Dermis blood vessel endothelial cell (primary cell): ENCODE measurements at regions not wholly inside any gene's neighbourhood (a gene's known extent, or its start where the extent isn't known, plus 50 kb on each side); places are given as distances from the start of the nearest gene placed in this dataset.
A peak's percentile ranks its signal among the peaks of the same experiment; 100 is the strongest.

Source experiments
- DNase-seq: peaks from one replicate; pipeline ENCODE4 v3.0.0; 2010

GRCh38 chr2:217071416-217071815, 211.6 kb upstream of the TNP1 start:
- no peak for DNase-seq

DNA sequence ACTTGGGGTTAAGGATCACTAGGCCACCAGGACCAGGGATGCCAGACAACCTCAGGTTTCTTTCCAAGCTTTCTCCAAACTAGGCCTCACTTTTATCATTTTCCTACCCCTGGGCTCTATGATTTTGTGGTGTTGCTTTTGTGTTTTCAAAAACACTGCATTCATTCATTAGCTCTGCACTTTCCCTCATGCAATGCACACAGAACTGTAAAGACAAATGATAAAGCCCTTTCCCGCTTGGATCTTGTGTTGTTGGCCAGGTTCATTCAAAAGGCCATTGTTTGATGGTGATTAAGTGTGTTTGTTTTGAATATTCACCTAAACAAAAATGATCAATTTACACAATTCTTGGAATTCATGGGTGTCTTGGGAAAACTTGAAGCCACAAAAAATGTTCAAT, 210.7 kb upstream of the TNP1 start:
- no peak for DNase-seq

- DNase-seq: no peak
Measured at GRCh38 chr2:217070043-217070430, 210.2 kb upstream of the TNP1 start.

DNA sequence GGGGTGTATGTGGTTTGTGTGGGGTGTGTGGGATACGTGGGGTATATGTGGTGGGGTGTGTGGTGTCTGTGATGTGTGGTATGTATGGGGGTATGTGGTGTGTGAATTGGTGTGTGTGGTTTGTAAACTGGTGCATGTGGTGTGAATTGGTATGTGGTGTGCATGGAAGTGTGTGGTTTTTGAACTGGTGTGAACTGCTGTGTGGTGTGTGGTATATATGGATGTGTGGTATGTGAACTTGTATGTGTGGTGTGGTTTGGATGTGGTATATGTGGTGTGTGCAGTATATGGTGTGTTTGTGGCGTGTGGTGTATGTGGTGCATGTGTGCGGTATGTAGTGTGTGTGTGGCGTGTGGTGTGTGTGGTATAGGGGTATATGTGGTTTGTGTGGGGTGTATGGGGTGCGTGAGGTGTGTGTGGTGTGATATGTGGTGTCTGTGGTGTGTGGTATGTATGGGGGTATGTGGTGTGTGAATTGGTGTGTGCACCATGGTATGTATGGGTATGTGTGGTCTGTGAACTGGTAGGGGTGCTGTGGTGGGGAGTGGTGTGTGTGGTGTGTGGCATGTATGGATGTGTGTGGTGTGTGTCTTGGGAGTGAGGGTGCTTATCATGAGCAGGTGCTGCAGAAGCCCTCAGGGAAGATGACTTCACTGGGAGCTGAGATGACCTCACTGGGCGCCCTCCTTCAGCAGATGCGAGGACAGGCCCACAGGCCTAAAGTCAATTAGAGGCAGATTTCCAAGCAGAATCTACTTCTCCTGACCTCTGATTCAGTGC, 209.6 kb upstream of the TNP1 start:
- DNase-seq: no peak

- no peak for DNase-seq
Measured at GRCh38 chr2:217068677-217069250, 208.9 kb upstream of the TNP1 start.

GRCh38 chr2:217067787-217068186, 207.9 kb upstream of the TNP1 start:
- no peak for DNase-seq

GRCh38 chr2:217066510-217067270, 206.8 kb upstream of the TNP1 start:
- no peak for DNase-seq

DNA sequence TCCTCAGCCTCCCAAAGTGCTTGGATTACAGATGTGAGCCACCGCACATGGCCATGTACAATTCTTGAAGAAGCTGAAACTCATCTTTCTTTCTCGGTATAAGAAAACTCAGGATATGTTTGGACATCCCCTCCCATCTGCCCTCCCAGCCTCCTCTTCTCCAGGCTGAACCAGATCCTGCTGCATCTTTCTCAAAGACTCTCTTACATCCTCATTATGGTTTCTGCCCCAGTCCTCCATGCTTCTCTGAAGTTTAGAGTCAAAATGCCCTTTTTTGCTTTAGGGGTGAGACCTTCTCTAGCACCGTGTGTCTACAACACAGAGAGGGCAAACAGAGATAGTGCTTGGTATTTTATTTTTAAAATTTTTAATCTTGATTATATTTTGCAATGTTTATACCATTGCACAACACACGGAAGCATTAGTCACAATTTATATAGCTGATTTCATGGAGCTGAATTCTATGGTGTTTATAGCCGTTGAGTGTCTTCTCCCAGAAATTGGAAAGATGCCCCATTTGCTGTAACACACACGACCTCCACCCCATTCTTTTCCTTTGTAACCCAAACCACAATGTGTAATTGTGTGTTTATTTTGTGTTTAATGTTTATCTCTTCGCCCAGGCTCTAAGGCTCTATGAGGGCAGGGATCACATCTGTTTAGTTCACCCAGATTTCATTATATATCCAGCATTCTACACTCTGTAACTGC, 206.0 kb upstream of the TNP1 start:
- DNase-seq: peak; percentile 40

- DNase-seq: no peak
Measured at GRCh38 chr2:217065012-217065290, 205.1 kb upstream of the TNP1 start.

DNA sequence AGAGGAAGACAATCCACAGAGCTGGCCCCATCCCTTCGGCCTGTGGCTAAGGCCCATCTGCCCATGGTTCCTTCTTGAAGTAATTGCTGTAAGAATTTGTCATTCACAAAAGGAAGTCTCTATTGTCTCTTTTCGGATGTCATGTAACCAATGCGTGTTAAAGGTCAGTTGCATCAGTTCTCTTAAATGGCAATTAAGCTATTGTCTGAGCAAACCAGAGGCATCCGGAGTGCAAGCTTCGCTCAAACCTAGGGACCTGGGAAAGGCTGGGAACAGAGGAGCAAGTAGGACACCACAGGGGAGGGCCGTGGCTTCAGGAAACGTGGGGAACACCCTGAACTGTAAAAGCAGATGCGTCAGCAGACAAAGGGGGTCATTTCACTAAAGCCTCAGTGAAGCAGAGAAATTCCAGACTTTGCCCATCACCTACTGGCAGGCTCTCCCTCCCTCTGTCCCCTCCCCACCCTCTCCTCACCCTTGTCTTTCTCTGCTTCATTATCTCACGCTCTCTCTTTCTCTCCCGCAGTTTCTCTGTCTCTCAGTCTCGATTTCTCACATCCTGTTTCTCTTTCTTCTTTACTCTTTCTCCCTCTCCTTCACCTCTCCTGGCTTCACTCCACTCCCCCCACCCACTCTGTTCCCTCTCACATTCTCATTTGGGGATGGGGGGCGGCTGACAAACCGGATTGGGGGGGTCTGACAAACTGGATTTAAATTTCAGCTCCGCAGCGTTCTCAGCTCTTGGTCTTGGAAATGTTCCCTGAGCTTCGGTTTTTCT, 204.6 kb upstream of the TNP1 start:
- DNase-seq: peak; percentile 68

DNA sequence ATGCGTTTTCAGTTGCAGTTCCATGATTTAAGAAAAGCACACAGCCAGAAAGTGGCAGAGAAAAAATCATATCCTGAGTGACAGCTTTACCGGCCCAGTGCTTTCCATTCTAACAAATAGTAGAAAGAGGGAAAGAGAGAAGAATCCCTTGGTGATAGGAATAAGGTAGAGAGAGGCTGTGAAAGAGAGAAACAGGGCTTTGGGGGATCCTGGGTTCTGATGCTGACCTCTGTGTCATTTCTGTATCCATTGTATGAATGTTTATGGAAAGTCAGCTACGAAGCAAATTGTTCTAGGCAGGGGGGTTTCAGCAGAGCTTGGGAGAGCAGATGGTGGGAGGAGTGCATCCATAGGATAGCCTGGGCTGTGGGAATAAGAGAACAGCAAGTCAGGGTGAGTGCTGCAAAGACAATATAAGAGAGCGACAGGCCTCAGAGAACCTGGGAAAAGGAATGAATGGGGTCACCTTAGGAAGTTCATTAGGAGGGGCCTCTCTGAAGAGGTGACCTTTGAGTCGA, 203.4 kb upstream of the TNP1 start:
- no peak for DNase-seq

- no peak for DNase-seq
Measured at GRCh38 chr2:217062768-217063167, 202.9 kb upstream of the TNP1 start.

GRCh38 chr2:217061916-217062505, 202.1 kb upstream of the TNP1 start:
- DNase-seq: no peak

DNA sequence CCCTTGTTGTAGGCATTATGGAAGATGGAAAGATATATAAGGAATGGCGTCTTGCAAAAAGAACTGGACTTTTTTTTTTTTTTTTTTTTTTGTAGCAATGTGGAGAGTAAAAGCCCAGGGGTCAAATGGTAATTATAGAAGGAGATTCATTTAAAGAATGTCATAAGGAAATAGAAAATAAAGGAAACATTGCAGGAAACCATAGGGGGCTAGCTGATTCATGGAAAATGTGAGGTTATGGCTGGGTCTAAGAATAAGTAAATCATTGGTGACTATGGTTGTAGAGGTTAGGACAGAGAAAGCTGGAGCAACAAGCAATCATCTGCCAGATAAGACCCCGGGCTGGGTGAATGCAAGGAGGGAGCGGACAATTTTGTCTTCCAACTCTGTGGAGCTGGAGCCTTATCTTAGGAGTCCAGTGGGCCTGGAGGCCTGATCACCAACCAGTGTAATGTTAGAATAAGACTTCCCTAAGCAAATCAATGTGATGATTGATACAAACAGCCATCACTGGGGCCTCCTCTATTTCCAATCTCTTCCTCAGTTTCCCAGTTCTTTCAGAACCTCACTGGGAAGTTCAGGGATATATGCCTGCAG, 201.2 kb upstream of the TNP1 start:
- DNase-seq: peak; percentile 24

DNA sequence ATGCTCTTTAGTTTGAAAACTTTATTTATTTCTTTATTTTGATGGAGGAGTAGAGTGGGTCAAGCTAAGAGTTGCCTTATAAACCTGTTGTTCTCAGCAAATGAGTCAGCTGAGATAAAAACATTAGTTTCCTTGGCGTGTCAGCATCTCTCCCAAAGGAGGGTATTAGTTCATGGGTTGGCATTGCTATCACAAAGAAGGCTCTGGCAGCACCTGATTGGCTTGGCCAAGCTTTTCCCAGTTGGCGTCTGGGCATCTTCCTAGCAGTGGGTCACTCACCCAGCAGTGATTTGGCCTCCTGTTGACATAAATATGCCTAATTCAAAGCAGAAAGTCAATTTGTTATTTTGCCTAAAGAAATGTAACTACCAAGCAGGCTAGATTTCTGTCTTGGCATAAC, 200.7 kb upstream of the TNP1 start:
- DNase-seq: no peak

DNA sequence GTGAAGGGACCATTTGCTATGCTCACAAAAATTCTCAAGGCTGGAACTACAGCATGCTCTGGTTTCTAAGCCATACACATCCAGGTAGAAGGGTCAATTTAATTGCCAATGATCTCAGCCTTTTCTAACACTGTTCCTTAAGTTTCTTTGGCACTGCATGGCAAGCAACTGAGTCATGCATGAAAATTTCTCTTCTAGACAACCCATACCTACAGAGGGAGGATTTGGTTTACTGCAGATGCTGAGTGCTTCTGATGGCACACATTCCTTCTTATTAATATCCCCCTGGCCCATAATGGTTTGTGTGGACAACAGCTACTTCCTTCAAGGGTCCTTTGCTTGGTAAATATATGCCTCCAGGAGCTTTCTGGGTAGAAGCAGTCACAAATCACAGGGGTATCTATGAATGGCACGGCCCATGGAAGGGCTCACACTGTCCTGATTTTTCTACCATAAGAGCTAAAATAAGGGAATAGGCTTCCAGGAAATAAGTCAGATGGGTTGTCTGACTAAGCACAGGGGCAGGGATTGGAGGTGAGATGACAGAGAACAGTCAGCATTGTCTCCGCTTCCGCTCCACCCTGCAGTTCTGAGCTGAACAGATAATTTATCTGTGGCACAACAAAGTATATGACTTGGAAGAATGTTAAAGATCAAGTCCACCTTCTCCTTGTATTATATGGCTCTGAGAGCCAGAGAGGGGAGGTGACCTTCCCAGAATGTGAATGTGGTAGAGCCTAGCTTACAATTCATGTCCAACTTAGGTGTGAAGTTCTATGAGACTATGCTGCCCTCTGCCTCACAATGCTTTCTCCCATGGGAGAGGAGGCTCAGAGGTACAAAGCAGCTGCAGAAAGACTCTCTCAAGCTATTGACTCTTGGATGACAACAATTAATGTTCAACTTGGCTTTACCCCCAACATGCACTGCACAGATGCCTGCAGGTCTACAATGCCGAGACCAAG, 199.2 kb upstream of the TNP1 start:
- DNase-seq: peak; percentile 48

- no peak for DNase-seq
Measured at GRCh38 chr2:217057773-217058172, 197.9 kb upstream of the TNP1 start.

DNA sequence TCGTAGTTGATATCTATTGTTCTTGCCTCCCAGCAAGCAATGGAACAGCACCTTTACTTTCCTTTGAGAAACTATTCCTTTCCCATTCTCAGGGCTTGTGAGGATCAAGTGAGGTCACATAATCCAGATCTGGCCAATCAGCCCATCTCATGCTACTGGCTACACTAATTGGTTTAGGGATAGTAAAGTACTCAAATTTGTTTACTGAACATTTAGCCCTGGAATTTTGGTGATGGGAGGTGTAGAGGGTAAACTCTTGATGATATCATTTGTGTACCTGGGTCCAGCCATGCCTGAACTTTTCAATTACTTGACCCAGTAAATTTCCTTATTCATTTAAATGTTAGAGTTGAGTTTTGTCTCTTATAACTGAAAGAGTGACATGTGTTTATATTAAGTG, 195.8 kb upstream of the TNP1 start:
- no peak for DNase-seq

DNA sequence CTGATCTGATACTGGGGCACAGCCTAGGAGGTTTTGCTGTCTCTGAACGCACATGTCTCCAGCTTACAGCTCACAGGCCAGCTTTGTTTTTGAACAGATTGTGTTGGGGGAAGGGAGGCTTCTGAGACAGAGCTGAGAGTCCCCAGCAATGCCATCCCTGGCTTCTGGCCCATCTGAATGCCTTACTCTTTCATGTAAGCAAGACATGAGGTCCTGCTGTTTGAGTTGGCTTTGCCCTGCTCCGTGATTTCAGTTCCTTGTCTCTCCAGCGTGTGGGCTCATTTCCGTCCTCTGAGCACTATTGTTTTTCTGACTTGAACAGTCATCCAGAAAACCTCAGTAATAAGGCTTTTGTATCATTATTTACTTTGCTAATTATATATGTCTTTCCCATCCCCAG, 194.9 kb upstream of the TNP1 start:
- peak; percentile 56 for DNase-seq

DNA sequence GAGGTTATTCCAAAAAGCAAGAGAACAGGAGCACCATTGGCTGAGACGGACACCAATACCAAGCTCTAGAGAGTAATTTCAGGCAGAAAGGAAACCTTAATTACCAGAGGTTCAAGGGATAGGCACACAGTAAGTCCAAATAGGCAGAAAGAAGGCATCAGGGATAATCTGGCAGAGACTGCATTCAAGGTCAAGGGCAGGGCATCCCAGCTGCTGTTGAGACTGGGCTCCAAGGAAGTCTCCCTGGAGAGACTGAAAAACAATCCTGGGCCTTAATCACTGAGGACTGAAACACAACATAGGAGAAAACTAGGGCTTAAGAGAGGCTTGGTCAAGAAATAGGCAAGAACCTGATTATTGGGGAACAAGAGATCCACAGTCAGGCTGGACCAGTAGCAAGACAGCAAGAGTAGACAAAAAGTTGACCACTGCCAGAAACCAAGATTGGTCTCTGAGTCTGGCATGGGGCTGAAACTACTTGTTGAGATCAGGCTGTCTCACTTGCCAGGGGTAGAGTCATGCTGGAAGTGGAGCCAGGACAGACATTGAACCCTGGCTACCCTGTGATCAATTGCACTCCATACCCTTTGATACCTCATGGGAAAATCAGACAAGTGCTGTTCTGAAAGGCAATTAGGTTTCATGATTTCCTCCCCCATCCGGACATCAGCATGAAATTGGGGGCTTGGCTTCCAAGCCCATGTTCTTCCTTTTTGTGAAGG, 193.2 kb upstream of the TNP1 start:
- DNase-seq: no peak
